H9 (cell line): ENCODE measurements at regions not wholly inside any gene's neighbourhood (a gene's known extent, or its start where the extent isn't known, plus 50 kb on each side); places are given as distances from the start of the nearest gene placed in this dataset.

Experiments
- DNase-seq: peaks from one replicate; pipeline ENCODE4 v3.0.0-alpha.2; 2017
- H2AFZ ChIP-seq: one replicate; pipeline ENCODE4 v1.6.1; 2013; ENCODE audit warnings: mild to moderate bottlenecking, low read length, control low read depth, moderate library complexity
- H2AK5ac ChIP-seq: 2 replicates; pipeline ENCODE4 v1.6.1; 2013; ENCODE audit warnings: low read length, control low read depth, mixed read lengths; ENCODE audit not compliant: insufficient read length
- H2BK120ac ChIP-seq: one replicate; pipeline ENCODE4 v1.6.1; 2013; ENCODE audit warnings: low read depth, mild to moderate bottlenecking, low read length, control low read depth, inconsistent platforms; ENCODE audit not compliant: poor library complexity, severe bottlenecking
- H2BK12ac ChIP-seq: 2 replicates; pipeline ENCODE4 v1.6.1; 2013; ENCODE audit warnings: low read length, control low read depth, mixed read lengths, low read depth; ENCODE audit not compliant: insufficient read length
- H2BK15ac ChIP-seq: 2 replicates; pipeline ENCODE4 v1.6.1; 2013; ENCODE audit warnings: low read depth, low read length, control low read depth
- H2BK20ac ChIP-seq: one replicate; pipeline ENCODE4 v1.6.1; 2013; ENCODE audit warnings: low read depth, mild to moderate bottlenecking, low read length, control low read depth, inconsistent platforms; ENCODE audit not compliant: poor library complexity, severe bottlenecking
- H2BK5ac ChIP-seq: 2 replicates; pipeline ENCODE4 v1.6.1; 2013; ENCODE audit warnings: low read length, control low read depth, mixed read lengths; ENCODE audit not compliant: insufficient read length
- H3K14ac ChIP-seq: 2 replicates; pipeline ENCODE4 v1.6.1; 2013; ENCODE audit warnings: low read length, control low read depth; ENCODE audit not compliant: insufficient read depth
- H3K18ac ChIP-seq: 2 replicates; pipeline ENCODE4 v1.6.1; 2013; ENCODE audit warnings: low read depth, mild to moderate bottlenecking, mixed read lengths, low read length, control low read depth; ENCODE audit not compliant: insufficient read length
- H3K23ac ChIP-seq: 2 replicates; pipeline ENCODE4 v1.6.1; 2013; ENCODE audit warnings: low read length, control low read depth, mixed read lengths, low read depth; ENCODE audit not compliant: insufficient read length
- H3K23me2 ChIP-seq: 2 replicates; pipeline ENCODE4 v1.6.1; 2013; ENCODE audit warnings: low read depth, mild to moderate bottlenecking, mixed read lengths, low read length, control low read depth; ENCODE audit not compliant: insufficient read length, poor library complexity, severe bottlenecking
- H3K27ac ChIP-seq: 2 replicates; pipeline ENCODE4 v1.5.1; 2013; ENCODE audit warnings: low read length, control low read depth, mixed read lengths, low read depth; ENCODE audit not compliant: insufficient read length
- H3K27me3 ChIP-seq: 2 replicates; pipeline ENCODE4 v1.6.1; 2013; ENCODE audit warnings: low read length, control low read depth, inconsistent platforms; ENCODE audit not compliant: insufficient read depth
- H3K4ac ChIP-seq: 2 replicates; pipeline ENCODE4 v1.6.1; 2013; ENCODE audit warnings: low read depth, mild to moderate bottlenecking, control low read depth, inconsistent platforms, low read length, moderate library complexity
- H3K4me1 ChIP-seq: 2 replicates; pipeline ENCODE4 v1.6.1; 2013; ENCODE audit warnings: low read length, control low read depth, inconsistent platforms; ENCODE audit not compliant: insufficient read depth
- H3K4me2 ChIP-seq: 2 replicates; pipeline ENCODE4 v1.6.1; 2013; ENCODE audit warnings: low read length, control low read depth, mixed read lengths; ENCODE audit not compliant: insufficient read length, insufficient read depth
- H3K56ac ChIP-seq: 2 replicates; pipeline ENCODE4 v1.6.1; 2013; ENCODE audit warnings: low read depth, mild to moderate bottlenecking, mixed read lengths, low read length, control low read depth; ENCODE audit not compliant: insufficient read length
- H3K79me1 ChIP-seq: 2 replicates; pipeline ENCODE4 v1.6.1; 2013; ENCODE audit warnings: low read depth, mild to moderate bottlenecking, moderate library complexity, low read length, control low read depth, inconsistent platforms; ENCODE audit not compliant: insufficient read depth, poor library complexity, severe bottlenecking
- H3K79me2 ChIP-seq: 2 replicates; pipeline ENCODE4 v1.6.1; 2013; ENCODE audit warnings: low read length, control low read depth, inconsistent platforms; ENCODE audit not compliant: insufficient read depth
- H3K9ac ChIP-seq: 2 replicates; pipeline ENCODE4 v1.6.1; 2013; ENCODE audit warnings: low read length, control low read depth, mixed read lengths; ENCODE audit not compliant: insufficient read length; ENCODE audit errors: extremely low read depth
- H3K9me3 ChIP-seq: one replicate; pipeline ENCODE4 v1.6.1; 2013; ENCODE audit warnings: low read depth, low read length, inconsistent platforms; ENCODE audit not compliant: control insufficient read depth
- H3T11ph ChIP-seq: one replicate; pipeline ENCODE4 v1.6.1; 2013; ENCODE audit warnings: mild to moderate bottlenecking, low read length, control low read depth, inconsistent platforms
- H4K20me1 ChIP-seq: one replicate; pipeline ENCODE4 v1.6.1; 2013; ENCODE audit not compliant: control insufficient read depth, insufficient read length, insufficient read depth
- H4K5ac ChIP-seq: 2 replicates; pipeline ENCODE4 v1.6.1; 2013; ENCODE audit warnings: low read depth, mild to moderate bottlenecking, mixed read lengths, low read length, control low read depth; ENCODE audit not compliant: insufficient read length
- H4K8ac ChIP-seq: replicated peaks from 2 replicates; pipeline ENCODE4 v1.6.1; 2013; ENCODE audit warnings: low read length, control low read depth, mixed read lengths, low read depth; ENCODE audit not compliant: insufficient read length
- H4K91ac ChIP-seq: 2 replicates; pipeline ENCODE4 v1.6.1; 2013; ENCODE audit warnings: low read depth, mild to moderate bottlenecking, moderate library complexity, mixed read lengths, low read length, control low read depth; ENCODE audit not compliant: insufficient read length
- H3K27ac Mint-ChIP-seq, 3 experiments: 2 replicates in 2 of 3; 3 replicates in 1 of 3; pipeline ENCODE4 v1.8.0; 2020 to 2021; ENCODE audit warnings: mixed read lengths in 3 of 3, mild to moderate bottlenecking in 1 of 3, moderate library complexity in 1 of 3
- H3K27me3 Mint-ChIP-seq: 2 replicates; pipeline ENCODE4 v1.8.0; 2021; ENCODE audit warnings: low read depth, mild to moderate bottlenecking, moderate library complexity, mixed read lengths
- H3K36me3 Mint-ChIP-seq, 3 experiments: 2 replicates in 2 of 3; 3 replicates in 1 of 3; pipeline ENCODE4 v1.8.0; 2020 to 2021; ENCODE audit warnings: low read depth in 3 of 3, mixed read lengths in 3 of 3; ENCODE audit not compliant: insufficient read depth in 1 of 3
- H3K4me1 Mint-ChIP-seq, 2 experiments: 2 replicates each; pipeline ENCODE4 v1.8.0; 2020; ENCODE audit warnings: mixed read lengths in 2 of 2
- H3K4me3 Mint-ChIP-seq, 2 experiments: 2 replicates in 1 of 2; 3 replicates in 1 of 2; pipeline ENCODE4 v1.8.0; 2020 to 2021; ENCODE audit warnings: mild to moderate bottlenecking in 2 of 2, mixed read lengths in 2 of 2, moderate library complexity in 1 of 2
- H3K9me3 Mint-ChIP-seq, 2 experiments: 2 replicates in 1 of 2; 3 replicates in 1 of 2; pipeline ENCODE4 v1.8.0; 2020; ENCODE audit warnings: mild to moderate bottlenecking in 2 of 2, mixed read lengths in 2 of 2, moderate library complexity in 1 of 2
- CTCF ChIP-seq: fragments of 200-600 bp; sonication (generic); conservative IDR thresholded peaks from 3 replicates; pipeline ENCODE4 v1.8.0; 2021; ENCODE audit warnings: antibody characterized with exemption, mild to moderate bottlenecking
- WGBS: extraction: QIAGEN DNeasy Blood & Tissue Kit; methylation state at CpG from one replicate; pipeline ENCODE4 v1.1.7; 2013; ENCODE audit warnings: missing lambda C conversion rate, low lambda C conversion rate, mixed read lengths; ENCODE audit not compliant: insufficient read length; ENCODE audit errors: extremely low coverage; 5-methylcytosine and 5-hydroxymethylcytosine counted together

GRCh38 chr18:77973745-77974144 is 724.1 kb downstream of the GALR1 start:
- H3K27me3 ChIP-seq: no peaks in the 10 kb centered on the region
- no peak overlapping the region for H2BK5ac ChIP-seq
- no peaks in the 10 kb centered on the region for H3K79me1 ChIP-seq
- H3K18ac ChIP-seq: no peak overlapping the region
- H3K23me2 ChIP-seq: no peaks in the 10 kb centered on the region
- TF ChIP-seq CTCF: no peak
- no peak overlapping the region for H2BK15ac ChIP-seq
- no peak overlapping the region for H4K5ac ChIP-seq
- H2AFZ ChIP-seq: no peak overlapping the region
- no peak overlapping the region for H2BK20ac ChIP-seq
- no peak overlapping the region for H3K27ac ChIP-seq
- H3K79me2 ChIP-seq: no peaks in the 10 kb centered on the region
- no peak overlapping the region for H2AK5ac ChIP-seq
- H3K56ac ChIP-seq: no peak overlapping the region
- no peak overlapping the region for H3K23ac ChIP-seq
- H3K9me3 Mint-ChIP-seq: peaks cover 0 to 11% of the 10 kb centered on the region in 2 experiments; a peak in 2 of 5 replicates
- H3K27me3 Mint-ChIP-seq: peaks cover 5% of the 10 kb centered on the region; the same call in 1 of the 2 replicates
- H3K4me2 ChIP-seq: no peak overlapping the region
- no peaks in the 10 kb centered on the region; a peak in 1 of 7 replicates for H3K36me3 Mint-ChIP-seq
- no peak overlapping the region for H3T11ph ChIP-seq
- no peak for DNase-seq
- no CpG with 5 or more reads among the region's 8 CpGs for WGBS
- no peak overlapping the region for H3K4ac ChIP-seq
- H3K4me1 ChIP-seq: peaks cover 5% of the 10 kb centered on the region; the same call in 1 of the 2 replicates
- H4K20me1 ChIP-seq: no peaks in the 10 kb centered on the region
- H2BK12ac ChIP-seq: no peak overlapping the region
- no peak overlapping the region for H2BK120ac ChIP-seq
- H3K4me1 Mint-ChIP-seq: peaks cover 25 to 27% of the 10 kb centered on the region in 2 experiments
- H3K14ac ChIP-seq: no peak overlapping the region
- no peaks in the 10 kb centered on the region for H3K9me3 ChIP-seq
- H4K8ac ChIP-seq: no peak overlapping the region
- H3K4me3 Mint-ChIP-seq: no peak overlapping the region
- H3K9ac ChIP-seq: no peak overlapping the region
- no peak overlapping the region; a peak in 1 of 7 replicates for H3K27ac Mint-ChIP-seq
- H4K91ac ChIP-seq: no peak overlapping the region
